GM21515 (cell line): ENCODE measurements at regions not wholly inside any gene's neighbourhood (a gene's known extent, or its start where the extent isn't known, plus 50 kb on each side); places are given as distances from the start of the nearest gene placed in this dataset.

ENCODE experiments used
- ATAC-seq: cut with Tn5 transposase; IDR thresholded peaks from one replicate; pipeline ENCODE4 v1.9.1; 2021; ENCODE audit not compliant: unreplicated experiment

- no peak for ATAC-seq
Observed at GRCh38 chr3:177824190-177824786, 627.0 kb upstream of the TBL1XR1 start.

GRCh38 chr3:177824841-177825240 is 627.6 kb upstream of the TBL1XR1 start:
- no peak for ATAC-seq

- no peak for ATAC-seq
Observed at GRCh38 chr3:177826253-177826652, 629.0 kb upstream of the TBL1XR1 start.

- no peak for ATAC-seq
Observed at GRCh38 chr3:177827511-177828207, 630.4 kb upstream of the TBL1XR1 start.

- ATAC-seq: no peak
Observed at GRCh38 chr3:177828208-177828565, 630.9 kb upstream of the TBL1XR1 start.

GRCh38 chr3:177830411-177830849 is 633.1 kb upstream of the TBL1XR1 start:
- ATAC-seq: no peak

- no peak for ATAC-seq
Observed at GRCh38 chr3:177831361-177831760, 634.1 kb upstream of the TBL1XR1 start.

GRCh38 chr3:177832880-177833279 is 635.6 kb upstream of the TBL1XR1 start:
- ATAC-seq: no peak

- no peak for ATAC-seq
Observed at GRCh38 chr3:177833332-177833731, 636.0 kb upstream of the TBL1XR1 start.

GRCh38 chr3:177835008-177835407 is 637.7 kb upstream of the TBL1XR1 start:
- no peak for ATAC-seq

GRCh38 chr3:177835917-177836316 is 638.6 kb upstream of the TBL1XR1 start:
- ATAC-seq: no peak

GRCh38 chr3:177836671-177837070 is 639.4 kb upstream of the TBL1XR1 start:
- no peak for ATAC-seq

- no peak for ATAC-seq
Observed at GRCh38 chr3:177837951-177838655, 640.8 kb upstream of the TBL1XR1 start.

GRCh38 chr3:177838766-177839350 is 641.6 kb upstream of the TBL1XR1 start:
- no peak for ATAC-seq

GRCh38 chr3:177842302-177842701 is 645.0 kb upstream of the TBL1XR1 start:
- no peak for ATAC-seq

GRCh38 chr3:177842743-177843734 is 645.8 kb upstream of the TBL1XR1 start:
- no peak for ATAC-seq

- ATAC-seq: no peak
Observed at GRCh38 chr3:177852001-177852807, 654.9 kb upstream of the TBL1XR1 start.

- no peak for ATAC-seq
Observed at GRCh38 chr3:177855021-177855420, 657.7 kb upstream of the TBL1XR1 start.

- no peak for ATAC-seq
Observed at GRCh38 chr3:177860184-177860583, 662.9 kb upstream of the TBL1XR1 start.

- no peak for ATAC-seq
Observed at GRCh38 chr3:177862962-177863491, 665.7 kb upstream of the TBL1XR1 start.
